Skeletal muscle satellite cell (primary cell): ENCODE measurements at regions not wholly inside any gene's neighbourhood (a gene's known extent, or its start where the extent isn't known, plus 50 kb on each side); places are given as distances from the start of the nearest gene placed in this dataset.

Experiments
- H3K27me3 ChIP-seq: 2 replicates; pipeline ENCODE4 v1.7.0; 2013; ENCODE audit warnings: low read length; ENCODE audit not compliant: control insufficient read depth, insufficient read depth
- H3K36me3 ChIP-seq: 2 replicates; pipeline ENCODE4 v1.7.0; 2013; ENCODE audit warnings: mild to moderate bottlenecking, control low read depth, low read length; ENCODE audit not compliant: insufficient read depth
- H3K4me1 ChIP-seq: 2 replicates; pipeline ENCODE4 v1.7.0; 2013; ENCODE audit warnings: low read length; ENCODE audit not compliant: control insufficient read depth, insufficient read depth
- H3K4me2 ChIP-seq: 2 replicates; pipeline ENCODE4 v1.7.0; 2013; ENCODE audit warnings: mild to moderate bottlenecking, low read length
- H3K4me3 ChIP-seq: 2 replicates; pipeline ENCODE4 v1.7.0; 2013; ENCODE audit warnings: low read length
- H3K9ac ChIP-seq: 2 replicates; pipeline ENCODE4 v1.7.0; 2013; ENCODE audit warnings: mild to moderate bottlenecking, low read depth, low read length, moderate library complexity
- H3K9me3 ChIP-seq: replicated peaks from 2 replicates; pipeline ENCODE4 v1.7.0; 2013; ENCODE audit warnings: mild to moderate bottlenecking, control low read depth, low read length

DNA sequence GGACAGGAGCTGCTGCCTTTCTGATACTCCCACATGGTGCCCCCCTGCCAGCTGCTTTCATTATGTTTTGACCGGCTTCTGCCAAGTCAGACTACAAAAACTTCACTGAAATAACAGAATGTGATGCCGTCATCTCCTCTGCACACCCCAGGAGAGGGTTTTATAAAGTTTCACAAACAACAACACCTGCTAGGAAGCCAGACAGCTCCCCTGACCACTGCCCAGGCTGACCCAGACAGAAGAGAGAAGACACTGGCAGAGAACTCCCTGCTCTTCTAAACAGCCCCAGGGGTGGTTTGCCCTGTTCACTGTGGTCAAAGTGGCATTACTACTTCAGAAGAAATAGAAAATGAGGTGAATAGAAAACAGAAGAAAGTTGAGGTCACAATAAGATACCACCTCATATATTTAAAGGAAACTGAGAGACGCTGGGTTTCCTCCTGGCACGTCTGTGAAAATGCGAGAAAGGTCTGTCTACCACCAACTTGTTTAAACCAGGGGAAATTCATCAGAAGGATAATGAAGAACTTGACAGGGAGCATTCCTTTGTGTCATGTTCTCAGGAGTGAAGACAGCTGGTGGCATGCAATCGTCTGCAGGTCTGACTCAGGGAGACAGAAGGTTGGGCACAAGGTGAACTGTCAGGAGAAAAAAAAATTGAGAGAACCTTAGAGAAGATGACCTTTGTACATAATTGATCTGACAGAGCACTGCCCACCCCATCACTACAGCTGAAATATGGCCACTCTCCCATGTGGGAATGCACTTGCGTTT is 119.0 kb upstream of the NFIA start:
- Histone ChIP-seq H3K9ac (no peak overlapping the region), H3K9me3 (peaks cover 7% of the 10 kb centered on the region), H3K36me3 (no peaks in the 10 kb centered on the region), H3K4me3 (peak overlapping the region; percentile 35), H3K4me1 (peaks cover 32% of the 10 kb centered on the region), H3K27me3 (no peaks in the 10 kb centered on the region), H3K4me2 (peak overlapping the region; percentile 59)

GRCh38 chr1:60960891-60961461 is 121.4 kb upstream of the NFIA start:
- Histone ChIP-seq H3K4me2 (peak overlapping the region; percentile 20), H3K27me3 (no peaks in the 10 kb centered on the region), H3K36me3 (no peaks in the 10 kb centered on the region), H3K9me3 (peaks cover 7% of the 10 kb centered on the region), H3K4me1 (peaks cover 32% of the 10 kb centered on the region), H3K9ac (no peak overlapping the region), H3K4me3 (no peak overlapping the region)

DNA sequence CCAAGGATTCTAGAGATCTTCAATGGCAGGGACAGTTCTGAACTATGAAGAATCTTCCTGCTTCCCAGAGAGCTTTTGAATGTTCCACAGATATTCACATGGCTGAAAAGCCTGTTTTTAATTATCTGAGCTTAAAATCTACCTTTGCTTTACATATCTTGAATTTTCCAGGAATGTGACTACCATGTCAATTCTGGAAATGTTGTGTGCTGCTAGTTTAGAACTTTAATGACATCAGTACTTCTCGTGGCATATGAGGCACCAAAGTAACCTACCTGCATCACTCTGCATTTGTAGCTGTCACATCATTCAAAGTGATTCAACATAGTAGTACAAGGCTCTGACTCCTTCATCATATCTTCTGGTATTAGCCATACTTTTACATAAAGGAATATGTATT is 122.7 kb upstream of the NFIA start:
- Histone ChIP-seq H3K27me3 (no peaks in the 10 kb centered on the region), H3K4me1 (peaks cover 32% of the 10 kb centered on the region), H3K9me3 (no peaks in the 10 kb centered on the region), H3K4me3 (no peak overlapping the region), H3K36me3 (no peaks in the 10 kb centered on the region), H3K9ac (no peak overlapping the region), H3K4me2 (no peak overlapping the region)

DNA sequence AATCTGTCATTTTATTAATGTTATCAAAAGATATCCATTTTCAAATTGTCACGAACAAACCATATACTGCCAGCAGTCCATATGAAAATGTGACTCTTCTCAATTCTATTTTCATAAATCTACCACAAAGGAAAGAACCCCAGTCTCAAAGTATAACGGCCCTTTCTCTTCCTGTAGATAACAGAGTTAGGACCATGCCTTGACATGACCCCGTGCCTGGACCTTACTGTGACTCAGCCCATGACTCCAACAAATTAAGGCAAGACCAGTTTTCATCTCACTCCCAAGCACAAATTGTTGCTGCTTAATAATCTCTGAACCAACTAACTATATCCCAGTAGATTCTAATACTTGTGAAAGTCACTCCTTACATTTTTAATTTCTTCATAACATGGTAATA is 124.4 kb upstream of the NFIA start:
- no peak overlapping the region for H3K4me3 ChIP-seq
- no peak overlapping the region for H3K4me2 ChIP-seq
- H3K36me3 ChIP-seq: no peaks in the 10 kb centered on the region
- H3K9me3 ChIP-seq: no peaks in the 10 kb centered on the region
- no peak overlapping the region for H3K9ac ChIP-seq
- peaks cover 24% of the 10 kb centered on the region for H3K4me1 ChIP-seq
- no peaks in the 10 kb centered on the region for H3K27me3 ChIP-seq

GRCh38 chr1:60956520-60956919 is 125.8 kb upstream of the NFIA start:
- no peaks in the 10 kb centered on the region for H3K36me3 ChIP-seq
- no peak overlapping the region for H3K4me2 ChIP-seq
- peaks cover 10% of the 10 kb centered on the region for H3K4me1 ChIP-seq
- no peak overlapping the region for H3K9ac ChIP-seq
- no peaks in the 10 kb centered on the region for H3K9me3 ChIP-seq
- no peaks in the 10 kb centered on the region for H3K27me3 ChIP-seq
- no peak overlapping the region for H3K4me3 ChIP-seq

GRCh38 chr1:60952612-60953111 is 129.7 kb upstream of the NFIA start:
- no peaks in the 10 kb centered on the region for H3K4me1 ChIP-seq
- H3K4me3 ChIP-seq: no peak overlapping the region
- H3K4me2 ChIP-seq: no peak overlapping the region
- no peak overlapping the region for H3K9ac ChIP-seq
- H3K36me3 ChIP-seq: no peaks in the 10 kb centered on the region
- no peaks in the 10 kb centered on the region for H3K27me3 ChIP-seq
- no peaks in the 10 kb centered on the region for H3K9me3 ChIP-seq

DNA sequence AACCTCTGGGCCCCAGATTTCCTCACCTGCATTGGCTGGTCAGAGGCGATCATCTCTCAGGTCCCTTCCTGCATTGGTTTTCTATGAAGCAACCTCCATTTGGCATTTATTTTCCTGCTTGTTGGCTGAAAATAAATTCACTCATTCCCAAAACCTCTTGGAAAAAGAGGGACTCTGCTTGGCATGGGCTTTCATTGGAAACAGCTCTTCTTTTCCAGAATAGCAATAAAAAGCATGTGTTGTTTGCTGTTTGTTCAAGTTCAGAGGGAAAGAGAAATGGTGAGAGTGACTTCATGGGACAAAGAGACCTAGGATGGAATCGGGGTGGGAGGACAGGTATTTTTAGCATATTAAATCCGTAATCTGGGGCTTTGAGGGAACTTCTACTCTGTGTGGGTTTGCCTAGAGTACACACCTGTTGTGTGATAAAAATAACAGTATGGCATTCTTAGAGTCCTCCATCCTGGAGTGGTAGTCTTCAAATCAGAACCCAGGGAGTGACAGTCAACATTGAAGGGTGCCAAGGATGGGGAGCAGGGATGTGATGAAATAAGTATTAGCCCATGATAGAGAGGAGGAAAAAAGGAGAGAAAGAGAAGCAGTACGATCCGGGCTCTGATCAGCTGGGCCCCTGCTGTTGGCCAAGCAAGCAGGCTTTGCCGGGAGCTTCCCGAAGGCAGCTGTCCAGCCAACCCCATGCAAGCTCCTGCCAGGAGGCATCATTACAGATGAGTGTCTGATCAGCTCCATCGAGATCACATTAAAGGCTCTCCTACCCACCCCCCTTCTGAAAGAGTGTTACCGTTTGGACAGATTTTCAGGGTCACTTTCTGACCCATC is 131.9 kb upstream of the NFIA start:
- H3K4me3 ChIP-seq: no peak overlapping the region
- no peak overlapping the region for H3K9ac ChIP-seq
- H3K36me3 ChIP-seq: no peaks in the 10 kb centered on the region
- no peak overlapping the region for H3K4me2 ChIP-seq
- H3K9me3 ChIP-seq: no peaks in the 10 kb centered on the region
- no peaks in the 10 kb centered on the region for H3K4me1 ChIP-seq
- no peaks in the 10 kb centered on the region for H3K27me3 ChIP-seq

DNA sequence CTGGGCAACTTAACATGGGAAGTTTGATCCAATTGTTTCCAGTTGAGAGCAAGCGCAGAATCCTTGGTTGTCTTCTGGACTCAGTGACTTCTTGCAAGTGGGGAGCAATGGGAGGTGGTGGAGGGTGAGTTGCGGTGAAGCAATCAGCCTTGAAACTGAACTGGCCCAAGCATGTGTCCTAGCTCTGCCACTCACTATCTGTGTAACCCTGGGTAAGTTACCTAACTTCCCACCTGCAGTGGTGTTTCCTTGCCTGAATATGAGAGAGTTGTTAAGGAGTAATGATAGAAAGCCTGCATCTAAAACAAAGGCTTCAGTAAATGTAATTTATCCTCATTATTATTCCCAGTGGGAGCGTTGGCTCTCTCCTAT is 132.5 kb upstream of the NFIA start:
- Histone ChIP-seq H3K9me3 (no peaks in the 10 kb centered on the region), H3K9ac (no peak overlapping the region), H3K4me2 (no peak overlapping the region), H3K4me3 (no peak overlapping the region), H3K4me1 (no peaks in the 10 kb centered on the region), H3K27me3 (no peaks in the 10 kb centered on the region), H3K36me3 (no peaks in the 10 kb centered on the region)

DNA sequence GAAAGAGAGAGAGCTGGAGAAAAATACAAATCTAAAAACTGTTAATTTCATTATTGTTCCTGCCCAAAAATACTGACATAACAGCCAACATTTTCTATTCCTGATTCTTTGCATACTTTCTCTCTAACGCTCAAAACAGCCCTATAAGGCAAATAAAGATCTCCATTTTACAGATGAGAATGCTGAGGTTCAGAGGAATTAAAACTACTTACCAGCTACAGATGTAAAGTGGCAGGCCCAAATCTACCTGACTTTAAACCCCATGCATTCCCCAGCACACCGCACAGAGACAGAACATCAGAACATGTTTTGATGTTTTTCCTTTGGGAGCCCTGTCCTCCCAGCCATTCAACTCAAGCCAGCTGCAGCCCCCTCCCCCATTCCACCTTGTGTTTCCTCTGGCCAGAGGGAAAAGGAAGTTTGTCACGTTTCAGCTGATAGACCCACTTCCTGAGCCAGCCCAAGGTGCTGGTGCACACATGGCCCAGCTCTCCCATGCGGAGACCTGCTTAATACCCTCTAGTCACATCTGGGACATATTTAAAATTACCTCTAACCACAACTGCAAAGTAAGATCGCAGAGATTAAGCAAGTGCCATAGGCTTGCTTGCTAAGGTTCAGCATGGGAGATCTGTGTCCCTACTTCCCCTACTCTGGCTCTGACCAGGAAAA is 133.1 kb upstream of the NFIA start:
- no peak overlapping the region for H3K4me2 ChIP-seq

GRCh38 chr1:60948486-60948885 is 133.9 kb upstream of the NFIA start:
- H3K9ac ChIP-seq: no peak overlapping the region
- H3K36me3 ChIP-seq: no peaks in the 10 kb centered on the region
- H3K9me3 ChIP-seq: no peaks in the 10 kb centered on the region
- H3K4me2 ChIP-seq: no peak overlapping the region
- no peaks in the 10 kb centered on the region for H3K4me1 ChIP-seq
- no peak overlapping the region for H3K4me3 ChIP-seq
- H3K27me3 ChIP-seq: no peaks in the 10 kb centered on the region

More for the DNA sequence above, 133.1 kb upstream of the NFIA start:
- Histone ChIP-seq H3K9ac (no peak overlapping the region), H3K4me1 (no peaks in the 10 kb centered on the region), H3K27me3 (no peaks in the 10 kb centered on the region), H3K36me3 (no peaks in the 10 kb centered on the region), H3K4me3 (no peak overlapping the region), H3K9me3 (no peaks in the 10 kb centered on the region)

GRCh38 chr1:60947367-60947766 is 135.0 kb upstream of the NFIA start:
- H3K4me1 ChIP-seq: no peaks in the 10 kb centered on the region
- H3K4me2 ChIP-seq: no peak overlapping the region
- H3K27me3 ChIP-seq: no peaks in the 10 kb centered on the region
- H3K36me3 ChIP-seq: no peaks in the 10 kb centered on the region
- H3K9ac ChIP-seq: no peak overlapping the region
- no peak overlapping the region for H3K4me3 ChIP-seq
- no peaks in the 10 kb centered on the region for H3K9me3 ChIP-seq
